ENCODE measurements at regions not wholly inside any gene's neighbourhood (a gene's known extent, or its start where the extent isn't known, plus 50 kb on each side); places are given as distances from the start of the nearest gene placed in this dataset.

DNA sequence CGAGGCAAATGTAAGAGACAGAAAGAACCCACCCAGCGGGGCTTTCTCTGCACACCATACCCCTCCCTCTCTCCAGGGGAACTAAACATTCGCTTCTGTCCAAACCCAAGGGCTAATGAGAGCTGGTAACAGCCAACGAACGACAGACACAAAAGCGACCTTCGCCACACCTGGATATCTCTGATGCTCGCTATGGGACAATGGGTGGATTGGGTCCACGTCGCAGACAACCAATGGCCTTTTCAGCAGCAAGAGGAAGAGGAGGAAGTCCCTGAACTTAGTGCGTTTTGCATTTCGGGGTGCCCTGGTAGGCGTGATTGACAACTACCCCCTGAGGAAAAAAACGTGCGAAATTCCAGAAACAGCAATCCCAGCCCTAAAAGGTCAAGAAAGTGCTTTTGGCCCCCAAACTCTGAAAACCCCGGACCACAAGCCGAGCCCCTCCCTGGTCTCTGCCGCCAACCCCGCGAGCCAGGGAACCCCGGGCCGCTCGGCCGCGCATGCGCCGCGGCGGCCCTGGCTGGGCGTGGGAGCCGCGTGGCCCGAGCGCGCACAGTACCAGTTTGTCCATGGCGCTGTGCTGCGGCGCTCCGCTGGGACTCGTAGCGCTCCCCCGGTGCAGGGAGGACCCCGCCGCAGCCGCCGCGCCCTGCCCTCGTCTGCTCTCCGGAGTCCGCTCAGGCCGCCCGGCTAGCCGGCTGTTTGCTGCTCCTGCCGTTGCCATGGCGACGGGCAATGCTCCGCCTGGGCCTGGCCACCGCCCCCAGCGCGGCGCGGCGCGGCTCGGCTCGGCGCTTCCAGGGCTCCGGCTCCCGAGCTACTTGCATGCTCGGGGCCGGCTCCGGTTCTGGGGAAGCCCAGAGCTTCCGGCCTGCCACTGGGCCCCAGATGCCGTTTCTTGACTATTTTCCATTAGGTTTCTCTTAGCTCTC, 66.9 kb upstream of the DNAH5 start (continued):
- TF ChIP-seq CHD2 (IDR thresholded peaks at IDR 0.05; ENCODE audit: low read depth, low read length) = no peak
- TF ChIP-seq, protein P1, sequence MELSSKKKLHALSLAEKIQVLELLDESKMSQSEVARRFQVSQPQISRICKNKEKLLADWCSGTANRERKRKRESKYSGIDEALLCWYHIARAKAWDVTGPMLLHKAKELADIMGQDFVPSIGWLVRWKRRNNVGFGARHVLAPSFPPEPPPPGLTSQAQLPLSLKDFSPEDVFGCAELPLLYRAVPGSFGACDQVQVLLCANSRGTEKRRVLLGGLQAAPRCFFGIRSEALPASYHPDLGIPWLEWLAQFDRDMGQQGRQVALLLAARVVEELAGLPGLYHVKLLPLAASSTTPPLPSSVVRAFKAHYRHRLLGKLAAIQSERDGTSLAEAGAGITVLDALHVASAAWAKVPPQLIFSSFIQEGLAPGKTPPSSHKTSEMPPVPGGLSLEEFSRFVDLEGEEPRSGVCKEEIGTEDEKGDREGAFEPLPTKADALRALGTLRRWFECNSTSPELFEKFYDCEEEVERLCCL (CRISPR knock-in tag; IDR thresholded peaks at IDR 0.05; ENCODE audit: borderline replicate concordance) = no peak
- TF ChIP-seq ZNF773 (CRISPR knock-in tag; IDR thresholded peaks at IDR 0.05; ENCODE audit: borderline replicate concordance) = 0 out of 2 replicates have a peak, but pooled peaks have one; percentile 26
- TF ChIP-seq ZNF775 (CRISPR knock-in tag; IDR thresholded peaks at IDR 0.05; ENCODE audit: borderline replicate concordance) = no peak
- TF ChIP-seq ZNF253 (CRISPR knock-in tag; IDR thresholded peaks at IDR 0.05; ENCODE audit: borderline replicate concordance) = peak; percentile 83
- TF ChIP-seq ZEB1 (IDR thresholded peaks at IDR 0.05; ENCODE audit: insufficient replicate concordance, low read depth) = no peak
- TF ChIP-seq, protein P2, sequence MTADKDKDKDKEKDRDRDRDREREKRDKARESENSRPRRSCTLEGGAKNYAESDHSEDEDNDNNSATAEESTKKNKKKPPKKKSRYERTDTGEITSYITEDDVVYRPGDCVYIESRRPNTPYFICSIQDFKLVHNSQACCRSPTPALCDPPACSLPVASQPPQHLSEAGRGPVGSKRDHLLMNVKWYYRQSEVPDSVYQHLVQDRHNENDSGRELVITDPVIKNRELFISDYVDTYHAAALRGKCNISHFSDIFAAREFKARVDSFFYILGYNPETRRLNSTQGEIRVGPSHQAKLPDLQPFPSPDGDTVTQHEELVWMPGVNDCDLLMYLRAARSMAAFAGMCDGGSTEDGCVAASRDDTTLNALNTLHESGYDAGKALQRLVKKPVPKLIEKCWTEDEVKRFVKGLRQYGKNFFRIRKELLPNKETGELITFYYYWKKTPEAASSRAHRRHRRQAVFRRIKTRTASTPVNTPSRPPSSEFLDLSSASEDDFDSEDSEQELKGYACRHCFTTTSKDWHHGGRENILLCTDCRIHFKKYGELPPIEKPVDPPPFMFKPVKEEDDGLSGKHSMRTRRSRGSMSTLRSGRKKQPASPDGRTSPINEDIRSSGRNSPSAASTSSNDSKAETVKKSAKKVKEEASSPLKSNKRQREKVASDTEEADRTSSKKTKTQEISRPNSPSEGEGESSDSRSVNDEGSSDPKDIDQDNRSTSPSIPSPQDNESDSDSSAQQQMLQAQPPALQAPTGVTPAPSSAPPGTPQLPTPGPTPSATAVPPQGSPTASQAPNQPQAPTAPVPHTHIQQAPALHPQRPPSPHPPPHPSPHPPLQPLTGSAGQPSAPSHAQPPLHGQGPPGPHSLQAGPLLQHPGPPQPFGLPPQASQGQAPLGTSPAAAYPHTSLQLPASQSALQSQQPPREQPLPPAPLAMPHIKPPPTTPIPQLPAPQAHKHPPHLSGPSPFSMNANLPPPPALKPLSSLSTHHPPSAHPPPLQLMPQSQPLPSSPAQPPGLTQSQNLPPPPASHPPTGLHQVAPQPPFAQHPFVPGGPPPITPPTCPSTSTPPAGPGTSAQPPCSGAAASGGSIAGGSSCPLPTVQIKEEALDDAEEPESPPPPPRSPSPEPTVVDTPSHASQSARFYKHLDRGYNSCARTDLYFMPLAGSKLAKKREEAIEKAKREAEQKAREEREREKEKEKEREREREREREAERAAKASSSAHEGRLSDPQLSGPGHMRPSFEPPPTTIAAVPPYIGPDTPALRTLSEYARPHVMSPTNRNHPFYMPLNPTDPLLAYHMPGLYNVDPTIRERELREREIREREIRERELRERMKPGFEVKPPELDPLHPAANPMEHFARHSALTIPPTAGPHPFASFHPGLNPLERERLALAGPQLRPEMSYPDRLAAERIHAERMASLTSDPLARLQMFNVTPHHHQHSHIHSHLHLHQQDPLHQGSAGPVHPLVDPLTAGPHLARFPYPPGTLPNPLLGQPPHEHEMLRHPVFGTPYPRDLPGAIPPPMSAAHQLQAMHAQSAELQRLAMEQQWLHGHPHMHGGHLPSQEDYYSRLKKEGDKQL (CRISPR knock-in tag; IDR thresholded peaks at IDR 0.05; ENCODE audit: low read depth) = no peak
- TF ChIP-seq, protein P3, sequence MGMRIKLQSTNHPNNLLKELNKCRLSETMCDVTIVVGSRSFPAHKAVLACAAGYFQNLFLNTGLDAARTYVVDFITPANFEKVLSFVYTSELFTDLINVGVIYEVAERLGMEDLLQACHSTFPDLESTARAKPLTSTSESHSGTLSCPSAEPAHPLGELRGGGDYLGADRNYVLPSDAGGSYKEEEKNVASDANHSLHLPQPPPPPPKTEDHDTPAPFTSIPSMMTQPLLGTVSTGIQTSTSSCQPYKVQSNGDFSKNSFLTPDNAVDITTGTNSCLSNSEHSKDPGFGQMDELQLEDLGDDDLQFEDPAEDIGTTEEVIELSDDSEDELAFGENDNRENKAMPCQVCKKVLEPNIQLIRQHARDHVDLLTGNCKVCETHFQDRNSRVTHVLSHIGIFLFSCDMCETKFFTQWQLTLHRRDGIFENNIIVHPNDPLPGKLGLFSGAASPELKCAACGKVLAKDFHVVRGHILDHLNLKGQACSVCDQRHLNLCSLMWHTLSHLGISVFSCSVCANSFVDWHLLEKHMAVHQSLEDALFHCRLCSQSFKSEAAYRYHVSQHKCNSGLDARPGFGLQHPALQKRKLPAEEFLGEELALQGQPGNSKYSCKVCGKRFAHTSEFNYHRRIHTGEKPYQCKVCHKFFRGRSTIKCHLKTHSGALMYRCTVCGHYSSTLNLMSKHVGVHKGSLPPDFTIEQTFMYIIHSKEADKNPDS (CRISPR knock-in tag; IDR thresholded peaks at IDR 0.05) = no peak
- no peak for TF ChIP-seq ZNF709 (CRISPR knock-in tag; IDR thresholded peaks at IDR 0.05)
- no peak for TF ChIP-seq MTA3 (CRISPR knock-in tag; IDR thresholded peaks at IDR 0.05)
- no peak for TF ChIP-seq ARHGAP35 (CRISPR knock-in tag; IDR thresholded peaks at IDR 0.05; ENCODE audit: borderline replicate concordance)
- TF ChIP-seq HMG20A (CRISPR knock-in tag; IDR thresholded peaks at IDR 0.05; ENCODE audit: borderline replicate concordance) = no peak
- TF ChIP-seq, protein P4, sequence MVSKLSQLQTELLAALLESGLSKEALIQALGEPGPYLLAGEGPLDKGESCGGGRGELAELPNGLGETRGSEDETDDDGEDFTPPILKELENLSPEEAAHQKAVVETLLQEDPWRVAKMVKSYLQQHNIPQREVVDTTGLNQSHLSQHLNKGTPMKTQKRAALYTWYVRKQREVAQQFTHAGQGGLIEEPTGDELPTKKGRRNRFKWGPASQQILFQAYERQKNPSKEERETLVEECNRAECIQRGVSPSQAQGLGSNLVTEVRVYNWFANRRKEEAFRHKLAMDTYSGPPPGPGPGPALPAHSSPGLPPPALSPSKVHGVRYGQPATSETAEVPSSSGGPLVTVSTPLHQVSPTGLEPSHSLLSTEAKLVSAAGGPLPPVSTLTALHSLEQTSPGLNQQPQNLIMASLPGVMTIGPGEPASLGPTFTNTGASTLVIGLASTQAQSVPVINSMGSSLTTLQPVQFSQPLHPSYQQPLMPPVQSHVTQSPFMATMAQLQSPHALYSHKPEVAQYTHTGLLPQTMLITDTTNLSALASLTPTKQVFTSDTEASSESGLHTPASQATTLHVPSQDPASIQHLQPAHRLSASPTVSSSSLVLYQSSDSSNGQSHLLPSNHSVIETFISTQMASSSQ (IDR thresholded peaks at IDR 0.05; ENCODE audit: low read depth) = no peak
- TF ChIP-seq, protein P4 (CRISPR knock-in tag; IDR thresholded peaks at IDR 0.05; ENCODE audit: borderline replicate concordance) = peak; percentile 62; the same call in 1 of the 2 replicates
- no peak for TF ChIP-seq RXRB (CRISPR knock-in tag; IDR thresholded peaks at IDR 0.05; ENCODE audit: borderline replicate concordance)

All from HepG2 (cell line).